ENCODE measurements at regions not wholly inside any gene's neighbourhood (a gene's known extent, or its start where the extent isn't known, plus 50 kb on each side); places are given as distances from the start of the nearest gene placed in this dataset.

DNA sequence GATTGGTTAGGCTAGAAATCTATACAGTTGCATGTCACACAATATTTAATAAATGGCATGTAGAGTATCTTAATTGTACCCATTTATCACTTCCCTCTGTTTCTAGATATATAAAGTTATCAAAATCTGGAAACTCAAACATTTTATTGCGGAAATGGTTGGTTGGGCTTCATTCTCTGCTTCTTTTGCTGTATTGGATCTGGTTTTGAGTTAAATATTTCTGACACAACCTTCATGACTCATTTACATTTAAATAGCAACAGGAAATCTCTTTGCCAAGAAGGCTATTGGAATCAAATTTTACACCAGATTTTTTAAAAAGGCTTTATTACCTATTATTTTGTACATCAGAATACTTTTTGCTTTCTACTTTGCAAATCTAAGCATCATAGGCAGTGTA is 153.8 kb downstream of the EBLN2 start:
- Mint-ChIP-seq H3K4me3 (ENCODE audit: unreplicated experiment) (no peak overlapping the region), H3K27ac (ENCODE audit: low read depth, unreplicated experiment) (no peak overlapping the region), H3K36me3 (ENCODE audit: insufficient read depth, unreplicated experiment) (no peaks in the 10 kb centered on the region), H3K9me3 (ENCODE audit: unreplicated experiment) (no peaks in the 10 kb centered on the region), H3K27me3 (ENCODE audit: insufficient read depth, unreplicated experiment) (no peaks in the 10 kb centered on the region), H3K4me1 (ENCODE audit: insufficient read depth, unreplicated experiment) (no peaks in the 10 kb centered on the region)
- no peak for DNase-seq (ENCODE audit: unreplicated experiment)
- POLR2A ChIA-PET = no interaction called here
- TF ChIP-seq, protein P1, sequence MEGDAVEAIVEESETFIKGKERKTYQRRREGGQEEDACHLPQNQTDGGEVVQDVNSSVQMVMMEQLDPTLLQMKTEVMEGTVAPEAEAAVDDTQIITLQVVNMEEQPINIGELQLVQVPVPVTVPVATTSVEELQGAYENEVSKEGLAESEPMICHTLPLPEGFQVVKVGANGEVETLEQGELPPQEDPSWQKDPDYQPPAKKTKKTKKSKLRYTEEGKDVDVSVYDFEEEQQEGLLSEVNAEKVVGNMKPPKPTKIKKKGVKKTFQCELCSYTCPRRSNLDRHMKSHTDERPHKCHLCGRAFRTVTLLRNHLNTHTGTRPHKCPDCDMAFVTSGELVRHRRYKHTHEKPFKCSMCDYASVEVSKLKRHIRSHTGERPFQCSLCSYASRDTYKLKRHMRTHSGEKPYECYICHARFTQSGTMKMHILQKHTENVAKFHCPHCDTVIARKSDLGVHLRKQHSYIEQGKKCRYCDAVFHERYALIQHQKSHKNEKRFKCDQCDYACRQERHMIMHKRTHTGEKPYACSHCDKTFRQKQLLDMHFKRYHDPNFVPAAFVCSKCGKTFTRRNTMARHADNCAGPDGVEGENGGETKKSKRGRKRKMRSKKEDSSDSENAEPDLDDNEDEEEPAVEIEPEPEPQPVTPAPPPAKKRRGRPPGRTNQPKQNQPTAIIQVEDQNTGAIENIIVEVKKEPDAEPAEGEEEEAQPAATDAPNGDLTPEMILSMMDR (IDR thresholded peaks at IDR 0.05; ENCODE audit: unreplicated experiment) = no peak
- no TSS peak for BruUV-seq (replicated peaks)
- intact Hi-C loops (cut with micrococcal nuclease) = no loop called here
- CTCF ChIA-PET = no interaction called here

DNA sequence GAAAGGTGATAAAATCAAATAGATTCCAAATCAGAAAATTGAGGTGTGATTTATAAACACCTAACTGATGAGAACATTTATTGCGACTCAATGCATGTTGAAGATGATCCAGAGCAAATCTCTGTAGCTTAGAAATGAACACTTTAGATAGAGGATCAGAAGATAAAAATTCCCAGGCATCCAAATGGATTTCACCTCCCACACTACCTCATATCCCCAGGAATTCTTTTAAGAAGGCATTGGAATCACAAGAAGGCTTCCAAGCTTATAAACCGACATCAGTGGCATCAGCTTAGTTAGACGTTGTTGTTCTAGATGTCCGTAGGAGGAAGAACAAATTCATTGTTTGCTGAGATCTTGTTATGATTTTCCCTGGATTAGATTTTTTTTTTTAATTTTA is 154.4 kb downstream of the EBLN2 start:
- Mint-ChIP-seq H3K27me3 (ENCODE audit: insufficient read depth, unreplicated experiment) (no peaks in the 10 kb centered on the region), H3K4me3 (ENCODE audit: unreplicated experiment) (no peak overlapping the region), H3K27ac (ENCODE audit: low read depth, unreplicated experiment) (no peak overlapping the region), H3K4me1 (ENCODE audit: insufficient read depth, unreplicated experiment) (no peaks in the 10 kb centered on the region), H3K36me3 (ENCODE audit: insufficient read depth, unreplicated experiment) (no peaks in the 10 kb centered on the region), H3K9me3 (ENCODE audit: unreplicated experiment) (no peaks in the 10 kb centered on the region)
- DNase-seq (ENCODE audit: unreplicated experiment) = no peak
- intact Hi-C loops (cut with micrococcal nuclease) = no loop called here
- CTCF ChIA-PET = no interaction called here
- POLR2A ChIA-PET = interaction anchor here (0.7 kb wide), 1 partner anchor 40 kb away, joined by 4 read pairs; no protein-coding TSS in a partner anchor
- no TSS peak for BruUV-seq (replicated peaks)
- TF ChIP-seq, protein P1 (IDR thresholded peaks at IDR 0.05; ENCODE audit: unreplicated experiment) = no peak

DNA sequence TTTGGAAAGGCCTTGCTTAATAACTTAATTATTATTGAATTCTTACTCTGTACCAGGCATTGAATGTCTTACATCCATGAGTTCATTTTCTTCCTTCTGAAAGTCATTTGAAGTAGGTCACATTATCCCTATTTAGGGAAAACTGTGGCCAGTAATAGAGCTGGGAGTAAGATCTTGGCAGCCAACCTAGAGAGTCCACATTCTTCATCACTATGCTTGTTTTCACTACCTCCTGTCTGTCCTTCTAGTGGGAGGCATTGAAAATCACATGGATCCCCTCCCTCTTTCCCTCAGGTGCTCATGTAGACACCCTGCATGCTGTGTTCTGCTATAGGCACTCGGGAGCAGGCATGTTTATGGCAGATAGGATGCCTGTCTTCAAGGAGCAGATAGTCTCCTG is 154.9 kb downstream of the EBLN2 start:
- intact Hi-C loops (cut with micrococcal nuclease) = no loop called here
- no peaks in the 10 kb centered on the region for H3K4me1 Mint-ChIP-seq (ENCODE audit: insufficient read depth, unreplicated experiment)
- BruUV-seq (replicated peaks) = no TSS peak
- TF ChIP-seq, protein P1 (IDR thresholded peaks at IDR 0.05; ENCODE audit: unreplicated experiment) = no peak
- H3K36me3 Mint-ChIP-seq (ENCODE audit: insufficient read depth, unreplicated experiment) = no peaks in the 10 kb centered on the region
- no peak for DNase-seq (ENCODE audit: unreplicated experiment)
- H3K9me3 Mint-ChIP-seq (ENCODE audit: unreplicated experiment) = no peaks in the 10 kb centered on the region
- H3K27ac Mint-ChIP-seq (ENCODE audit: low read depth, unreplicated experiment) = no peak overlapping the region
- H3K27me3 Mint-ChIP-seq (ENCODE audit: insufficient read depth, unreplicated experiment) = no peaks in the 10 kb centered on the region
- ChIA-PET CTCF (no interaction called here), POLR2A (interaction anchor here (0.7 kb wide), 1 partner anchor 40 kb away, joined by 4 read pairs; no protein-coding TSS in a partner anchor)
- H3K4me3 Mint-ChIP-seq (ENCODE audit: unreplicated experiment) = no peak overlapping the region

DNA sequence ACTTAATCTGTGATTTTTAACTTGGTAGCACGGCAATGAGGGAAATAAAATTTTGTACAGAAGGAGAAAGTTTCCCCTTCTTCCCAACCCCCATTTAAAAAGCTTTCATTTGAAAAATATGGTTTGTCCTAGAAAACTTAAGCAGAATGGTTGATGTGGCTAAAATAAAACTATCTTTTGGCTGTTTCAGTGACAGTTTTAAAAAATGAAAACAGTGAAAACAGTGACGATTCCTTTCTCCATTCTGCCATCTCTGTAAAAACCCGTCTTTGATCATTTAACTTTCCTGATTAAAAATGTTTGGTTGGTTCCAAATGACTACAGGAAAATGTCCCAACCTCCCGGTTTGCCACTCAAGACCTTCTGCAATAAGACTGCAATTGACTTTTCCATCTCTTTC is 160.7 kb downstream of the EBLN2 start:
- no peak for DNase-seq (ENCODE audit: unreplicated experiment)
- no peaks in the 10 kb centered on the region for H3K9me3 Mint-ChIP-seq (ENCODE audit: unreplicated experiment)
- H3K36me3 Mint-ChIP-seq (ENCODE audit: insufficient read depth, unreplicated experiment) = no peaks in the 10 kb centered on the region
- POLR2A ChIA-PET = no interaction called here
- CTCF ChIA-PET = no interaction called here
- no peaks in the 10 kb centered on the region for H3K4me1 Mint-ChIP-seq (ENCODE audit: insufficient read depth, unreplicated experiment)
- no peak overlapping the region for H3K4me3 Mint-ChIP-seq (ENCODE audit: unreplicated experiment)
- BruUV-seq (replicated peaks) = no TSS peak
- H3K27ac Mint-ChIP-seq (ENCODE audit: low read depth, unreplicated experiment) = no peak overlapping the region
- intact Hi-C loops (cut with micrococcal nuclease) = no loop called here
- TF ChIP-seq, protein P1 (IDR thresholded peaks at IDR 0.05; ENCODE audit: unreplicated experiment) = no peak
- H3K27me3 Mint-ChIP-seq (ENCODE audit: insufficient read depth, unreplicated experiment) = peaks cover 12% of the 10 kb centered on the region
